Tibial nerve (tissue), 4 donors: ENCODE measurements at regions not wholly inside any gene's neighbourhood (a gene's known extent, or its start where the extent isn't known, plus 50 kb on each side); places are given as distances from the start of the nearest gene placed in this dataset.

Source experiments
- DNase-seq, 2 donors: peaks; one replicate each; pipeline ENCODE4 v3.0.0-alpha.2; 2019; ENCODE audit warnings: low spot score in 2 of 2
- H3K27ac ChIP-seq, 4 donors: fragments of 200-600 bp; sonication (generic) in 3 of 4; one replicate each; pipeline ENCODE4 v1.5.1; 2017 to 2019; ENCODE audit warnings: mild to moderate bottlenecking in 1 of 4
- H3K27me3 ChIP-seq, 2 donors: fragments of 200-600 bp; sonication (generic) in 1 of 2; one replicate each; pipeline versions ENCODE4 v1.5.1 to v1.6.0; 2017 to 2019
- H3K36me3 ChIP-seq, 3 donors: fragments of 200-600 bp; sonication (generic); one replicate each; pipeline ENCODE4 v1.5.1; 2018 to 2019
- H3K4me1 ChIP-seq, 4 donors: fragments of 200-600 bp; sonication (generic) in 3 of 4; one replicate each; pipeline ENCODE4 v1.5.1; 2017 to 2019
- H3K4me3 ChIP-seq, 4 donors: fragments of 200-600 bp; sonication (generic) in 3 of 4; one replicate each; pipeline ENCODE4 v1.5.1; 2017 to 2019; ENCODE audit warnings: mild to moderate bottlenecking in 1 of 4, moderate library complexity in 1 of 4
- H3K9me3 ChIP-seq, 4 donors: fragments of 200-600 bp; sonication (generic) in 3 of 4; one replicate each; pipeline ENCODE4 v1.5.1; 2017 to 2019
- EP300 ChIP-seq, 2 donors: sonication (generic); formaldehyde crosslinking; IDR thresholded peaks; one replicate each; pipeline ENCODE4 v1.6.1; 2017; ENCODE audit warnings: antibody characterized with exemption in 2 of 2, mild to moderate bottlenecking in 1 of 2
- POLR2A ChIP-seq, 2 donors: fragments of 450-650 bp; IDR thresholded peaks; one replicate each; pipeline ENCODE4 v1.6.1; 2017; ENCODE audit warnings: antibody characterized with exemption in 2 of 2, mild to moderate bottlenecking in 2 of 2, moderate library complexity in 2 of 2
- WGBS, 2 donors: methylation state at CpG; one replicate each; pipeline ENCODE4 v1.1.5; 2018; 5-methylcytosine and 5-hydroxymethylcytosine counted together
- TF ChIP-seq, protein P1 (sequence below), 5 experiments: fragments of 200-600 bp in 3 of 5; fragments of 450-650 bp in 2 of 5; sonication (generic) in 3 of 5; IDR thresholded peaks; one replicate each; pipeline ENCODE4 v1.5.1; 2016 to 2019; ENCODE audit warnings: antibody characterized with exemption in 5 of 5, mild to moderate bottlenecking in 3 of 5, moderate library complexity in 2 of 5

DNA sequence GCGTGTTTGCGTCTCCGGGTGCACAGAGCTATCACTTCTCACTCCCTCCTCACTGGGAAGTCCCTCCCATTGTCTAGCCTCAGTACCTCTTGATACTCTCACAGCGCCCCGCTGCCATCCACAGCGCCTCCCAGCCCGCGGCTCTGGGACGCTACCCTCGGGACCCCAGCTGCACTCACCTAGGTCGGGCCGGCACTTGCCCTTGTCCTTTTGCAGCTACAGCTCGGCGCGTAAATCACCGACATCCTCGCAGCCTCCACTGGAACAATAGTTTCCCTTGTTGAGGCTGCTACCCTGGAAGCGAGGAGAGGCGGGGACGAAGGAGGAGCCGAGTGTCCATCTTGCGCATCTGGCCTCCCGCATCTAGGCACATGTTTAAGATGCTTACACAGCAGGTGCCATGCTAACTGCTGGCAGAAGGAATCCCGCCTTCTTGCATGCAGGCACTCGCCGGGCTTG is 269.5 kb upstream of the HSFY2 start:
- H3K27me3 ChIP-seq, result no peaks in the 10 kb centered on the region
- H3K27ac ChIP-seq, result no peak overlapping the region
- H3K4me1 ChIP-seq, result no peaks in the 10 kb centered on the region
- no peaks in the 10 kb centered on the region for H3K9me3 ChIP-seq
- DNase-seq, result no peak
- no peak overlapping the region for H3K4me3 ChIP-seq
- WGBS, 2 donors, result 71% methylated on average over 23 of the region's 26 CpGs; no CpG with 5 or more reads in 1 of the 2 donors
- TF ChIP-seq EP300 (IDR thresholded peaks at IDR 0.05) (no peak), POLR2A (IDR thresholded peaks at IDR 0.05) (no peak)
- TF ChIP-seq, protein P1, sequence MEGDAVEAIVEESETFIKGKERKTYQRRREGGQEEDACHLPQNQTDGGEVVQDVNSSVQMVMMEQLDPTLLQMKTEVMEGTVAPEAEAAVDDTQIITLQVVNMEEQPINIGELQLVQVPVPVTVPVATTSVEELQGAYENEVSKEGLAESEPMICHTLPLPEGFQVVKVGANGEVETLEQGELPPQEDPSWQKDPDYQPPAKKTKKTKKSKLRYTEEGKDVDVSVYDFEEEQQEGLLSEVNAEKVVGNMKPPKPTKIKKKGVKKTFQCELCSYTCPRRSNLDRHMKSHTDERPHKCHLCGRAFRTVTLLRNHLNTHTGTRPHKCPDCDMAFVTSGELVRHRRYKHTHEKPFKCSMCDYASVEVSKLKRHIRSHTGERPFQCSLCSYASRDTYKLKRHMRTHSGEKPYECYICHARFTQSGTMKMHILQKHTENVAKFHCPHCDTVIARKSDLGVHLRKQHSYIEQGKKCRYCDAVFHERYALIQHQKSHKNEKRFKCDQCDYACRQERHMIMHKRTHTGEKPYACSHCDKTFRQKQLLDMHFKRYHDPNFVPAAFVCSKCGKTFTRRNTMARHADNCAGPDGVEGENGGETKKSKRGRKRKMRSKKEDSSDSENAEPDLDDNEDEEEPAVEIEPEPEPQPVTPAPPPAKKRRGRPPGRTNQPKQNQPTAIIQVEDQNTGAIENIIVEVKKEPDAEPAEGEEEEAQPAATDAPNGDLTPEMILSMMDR (IDR thresholded peaks at IDR 0.05), result no peak
- H3K36me3 ChIP-seq, result peaks cover 0 to 3% (median 0%) of the 10 kb centered on the region in 3 donors

DNA sequence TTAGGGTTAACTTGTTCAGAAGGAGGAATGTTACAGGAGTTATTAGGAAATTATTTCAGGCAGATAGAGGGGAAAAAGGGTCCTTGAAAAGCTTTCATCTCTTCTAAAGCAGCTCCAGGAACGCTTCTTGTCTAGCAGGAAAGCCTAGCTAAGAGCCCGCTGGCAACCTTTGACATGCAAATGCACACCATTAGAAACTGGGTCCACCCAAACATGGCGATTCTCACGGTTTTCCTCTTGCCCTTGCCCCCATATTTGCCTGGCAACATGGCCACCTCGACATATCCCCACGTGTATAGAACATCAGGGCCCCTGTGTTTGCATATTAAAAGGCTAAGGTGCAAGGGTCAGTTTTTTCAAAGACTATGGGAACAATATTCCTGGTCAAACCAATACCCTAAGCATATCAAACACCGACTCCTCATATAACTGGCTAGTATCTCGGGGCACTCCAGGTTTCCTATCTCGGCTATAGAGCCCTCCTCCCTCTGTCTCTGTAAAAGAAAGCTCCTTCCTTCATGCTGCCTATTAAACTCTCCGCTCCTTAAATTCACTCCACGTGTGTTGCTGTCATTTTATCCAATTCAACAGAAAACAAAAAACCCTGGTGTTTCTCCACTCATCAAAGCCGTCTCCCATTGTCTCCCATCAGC is 268.9 kb upstream of the HSFY2 start:
- no peak overlapping the region for H3K27ac ChIP-seq
- TF ChIP-seq EP300 (IDR thresholded peaks at IDR 0.05) (no peak), POLR2A (IDR thresholded peaks at IDR 0.05) (no peak)
- TF ChIP-seq, protein P1 (IDR thresholded peaks at IDR 0.05), result no peak
- H3K36me3 ChIP-seq, result peaks cover 0 to 3% (median 0%) of the 10 kb centered on the region in 3 donors
- no peaks in the 10 kb centered on the region for H3K4me1 ChIP-seq
- DNase-seq, result no peak
- H3K4me3 ChIP-seq, result no peak overlapping the region
- H3K27me3 ChIP-seq, result no peaks in the 10 kb centered on the region
- 73% methylated on average over 9 of the region's 12 CpGs; no CpG with 5 or more reads in 1 of the 2 donors for WGBS, 2 donors
- no peaks in the 10 kb centered on the region for H3K9me3 ChIP-seq

DNA sequence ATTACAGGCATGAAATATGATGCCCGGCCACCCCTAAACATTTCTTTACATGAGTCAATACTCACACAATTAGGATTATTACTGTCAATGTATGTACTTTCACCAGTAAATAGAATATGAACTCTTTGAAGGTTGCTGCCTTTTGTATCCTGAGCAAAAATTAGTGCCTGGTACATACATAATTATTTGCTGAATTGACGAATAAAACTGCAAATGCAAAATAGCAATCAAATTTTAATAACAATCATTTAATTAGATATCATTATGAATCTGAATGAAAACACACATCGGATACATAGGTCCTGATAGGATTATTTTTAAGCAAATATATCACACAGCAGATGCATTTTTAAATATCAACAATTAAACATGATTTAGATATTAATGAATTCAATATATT is 253.1 kb upstream of the HSFY2 start:
- Histone ChIP-seq H3K4me1 (no peaks in the 10 kb centered on the region), H3K36me3 (no peaks in the 10 kb centered on the region), H3K27ac (no peak overlapping the region), H3K9me3 (no peaks in the 10 kb centered on the region), H3K27me3 (no peaks in the 10 kb centered on the region), H3K4me3 (no peak overlapping the region)
- WGBS, 2 donors, result 97% methylated on average over 3 of the region's 3 CpGs; no CpG with 5 or more reads in 1 of the 2 donors
- DNase-seq, result no peak
- TF ChIP-seq POLR2A (IDR thresholded peaks at IDR 0.05) (no peak), EP300 (IDR thresholded peaks at IDR 0.05) (no peak)
- TF ChIP-seq, protein P1 (IDR thresholded peaks at IDR 0.05), result no peak

DNA sequence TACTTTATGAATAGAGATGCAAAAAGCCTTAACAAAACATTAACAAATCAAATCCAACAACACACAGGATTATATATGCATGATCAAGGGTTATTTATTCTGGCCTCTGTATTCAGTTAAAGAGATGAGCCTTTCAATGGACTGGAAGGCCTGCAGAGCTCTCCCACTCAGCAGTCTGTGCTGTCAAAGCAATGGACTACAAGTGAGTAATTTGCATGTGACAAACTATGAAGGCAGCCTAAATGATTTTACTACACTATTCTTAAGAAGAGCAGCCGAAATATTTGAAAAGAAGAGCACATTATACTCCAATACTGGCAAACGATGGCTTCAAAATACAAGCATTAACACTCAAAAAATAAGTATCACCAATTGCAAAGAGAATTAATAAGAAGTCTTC is 250.4 kb upstream of the HSFY2 start:
- TF ChIP-seq EP300 (IDR thresholded peaks at IDR 0.05), result no peak
- TF ChIP-seq POLR2A (IDR thresholded peaks at IDR 0.05), result no peak
- TF ChIP-seq, protein P1 (IDR thresholded peaks at IDR 0.05), result no peak
- no peaks in the 10 kb centered on the region for H3K27me3 ChIP-seq

DNA sequence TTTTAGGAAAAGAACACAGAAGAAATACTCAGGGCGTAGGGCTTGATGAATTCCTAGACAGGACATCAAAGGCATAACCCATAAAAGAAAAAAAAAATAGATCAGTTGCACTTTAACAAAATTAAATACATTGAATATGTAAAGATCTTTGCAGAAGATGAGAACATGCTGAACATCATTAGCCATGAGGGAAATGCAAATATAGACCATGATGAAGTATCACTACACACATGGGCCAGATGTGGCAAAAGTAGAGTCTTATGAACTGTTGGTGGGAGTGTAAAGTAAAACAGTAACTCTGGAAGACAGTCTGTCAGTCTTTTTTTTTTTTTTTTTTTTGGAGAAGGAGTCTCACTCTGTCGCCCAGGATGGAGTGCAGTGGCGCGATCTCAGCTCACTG is 246.7 kb upstream of the HSFY2 start:
- Histone ChIP-seq H3K27ac (no peak overlapping the region), H3K9me3 (no peaks in the 10 kb centered on the region), H3K36me3 (no peaks in the 10 kb centered on the region), H3K4me3 (no peak overlapping the region), H3K4me1 (no peaks in the 10 kb centered on the region), H3K27me3 (no peaks in the 10 kb centered on the region)
- no peak for DNase-seq
- WGBS, 2 donors, result 81% methylated on average over 3 of the region's 4 CpGs; no CpG with 5 or more reads in 1 of the 2 donors
- no peak for TF ChIP-seq POLR2A (IDR thresholded peaks at IDR 0.05)
- TF ChIP-seq, protein P1 (IDR thresholded peaks at IDR 0.05), result no peak
- no peak for TF ChIP-seq EP300 (IDR thresholded peaks at IDR 0.05)

More for the DNA sequence above, 250.4 kb upstream of the HSFY2 start:
- Histone ChIP-seq H3K27ac (no peak overlapping the region), H3K9me3 (no peaks in the 10 kb centered on the region), H3K36me3 (no peaks in the 10 kb centered on the region), H3K4me1 (no peaks in the 10 kb centered on the region), H3K4me3 (no peak overlapping the region)
- 38% methylated on average over 2 of the region's 2 CpGs; no CpG with 5 or more reads in 1 of the 2 donors for WGBS, 2 donors
- DNase-seq, result no peak
